SIG-M5 treated with dmso at 0.1 percent for 504 hours (cell line): ENCODE measurements at regions not wholly inside any gene's neighbourhood (a gene's known extent, or its start where the extent isn't known, plus 50 kb on each side); places are given as distances from the start of the nearest gene placed in this dataset.
"Not testable (repeated sequence)": the region's sequence is repeated elsewhere in the genome, so short reads cannot be mapped to it uniquely, and the experiment has no call there.

Experiments
- DNase-seq: peaks from one replicate; lab custom pipeline; 2025; ENCODE audit not compliant: unreplicated experiment; lab: John Stamatoyannopoulos, UW

DNA sequence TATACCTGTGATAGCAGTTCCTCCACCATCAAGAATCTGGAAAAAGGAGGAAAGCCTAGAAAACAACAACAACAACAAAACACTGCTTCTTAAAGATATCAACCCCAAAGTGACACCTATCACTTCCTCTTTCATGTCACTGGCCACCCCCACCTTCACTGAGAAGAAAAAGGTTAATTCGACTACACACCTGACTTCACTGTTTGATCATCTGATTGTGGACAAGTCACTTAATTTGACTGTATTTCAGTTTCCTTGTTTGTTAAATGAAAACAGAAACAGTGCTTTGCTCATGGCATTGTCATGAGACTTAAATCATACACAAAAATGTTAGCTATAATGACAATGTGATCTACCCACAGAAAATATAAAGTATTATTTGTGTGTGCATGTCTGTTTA lies 280.6 kb upstream of the SULF2 start:
- no peak for DNase-seq

DNA sequence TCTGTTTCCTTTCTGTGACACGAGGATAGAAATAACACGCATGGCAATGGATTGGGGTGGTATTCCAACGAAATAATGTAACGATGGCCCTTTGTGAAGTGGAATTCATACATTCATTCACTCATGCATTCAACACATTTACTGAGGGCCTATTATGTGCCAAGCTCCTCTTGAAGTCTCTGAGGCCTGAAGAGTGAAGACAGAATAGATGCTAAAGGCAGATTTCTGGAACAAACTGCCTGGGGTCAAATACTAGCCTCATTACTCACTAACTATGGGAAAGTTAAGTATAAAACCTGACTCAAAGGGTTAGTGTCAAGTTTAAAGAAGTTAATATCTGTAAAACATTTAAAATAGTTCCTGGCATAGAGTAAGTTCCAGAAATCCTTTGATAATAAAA lies 279.6 kb upstream of the SULF2 start:
- DNase-seq, result peak; percentile 72

- no peak for DNase-seq
Measured at GRCh38 chr20:48060841-48061720, 275.8 kb upstream of the SULF2 start.

- DNase-seq, result no peak
Measured at GRCh38 chr20:48058611-48059559, 273.6 kb upstream of the SULF2 start.

- no peak for DNase-seq
Measured at GRCh38 chr20:48057739-48058138, 272.5 kb upstream of the SULF2 start.

GRCh38 chr20:48057251-48057650 lies 272.0 kb upstream of the SULF2 start:
- no peak for DNase-seq

DNA sequence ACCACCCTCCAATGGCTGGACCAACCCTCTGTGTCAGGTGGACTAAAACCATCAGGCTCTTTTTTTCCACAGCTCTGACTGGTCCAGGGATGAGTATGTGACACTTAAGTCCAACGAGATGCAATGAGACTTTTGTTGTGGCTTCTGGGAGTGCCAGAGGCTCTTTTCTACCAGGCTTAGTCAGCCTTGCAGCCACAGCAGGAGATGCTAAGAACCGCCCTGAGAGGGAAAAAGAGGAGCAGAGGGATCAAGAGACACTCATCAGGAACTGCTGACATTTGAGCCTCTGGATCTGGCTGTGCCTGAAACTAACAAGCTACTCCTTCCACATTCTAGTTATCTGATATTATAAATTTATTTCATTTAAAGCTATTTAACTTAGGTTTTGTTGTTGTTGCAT lies 270.9 kb upstream of the SULF2 start:
- no peak for DNase-seq

DNA sequence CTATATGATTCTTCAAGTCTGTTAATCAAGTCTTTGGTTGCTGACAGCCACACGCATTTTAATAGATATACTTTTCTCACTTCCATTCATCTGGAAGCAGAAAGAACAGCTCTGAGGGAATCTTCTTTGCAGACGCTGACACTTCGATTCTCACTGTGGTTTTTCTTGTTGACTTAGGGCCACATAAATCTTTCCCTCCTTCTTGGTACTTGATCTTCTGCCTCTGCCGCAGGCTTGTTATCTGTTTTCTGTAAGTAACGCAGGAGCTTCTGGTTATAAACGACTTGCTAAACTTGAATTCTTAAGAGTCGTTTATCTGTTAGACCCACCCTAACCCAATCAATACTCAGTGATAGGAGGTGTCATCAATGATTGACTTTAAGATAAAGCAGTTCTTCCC lies 268.8 kb upstream of the SULF2 start:
- DNase-seq, result no peak

DNA sequence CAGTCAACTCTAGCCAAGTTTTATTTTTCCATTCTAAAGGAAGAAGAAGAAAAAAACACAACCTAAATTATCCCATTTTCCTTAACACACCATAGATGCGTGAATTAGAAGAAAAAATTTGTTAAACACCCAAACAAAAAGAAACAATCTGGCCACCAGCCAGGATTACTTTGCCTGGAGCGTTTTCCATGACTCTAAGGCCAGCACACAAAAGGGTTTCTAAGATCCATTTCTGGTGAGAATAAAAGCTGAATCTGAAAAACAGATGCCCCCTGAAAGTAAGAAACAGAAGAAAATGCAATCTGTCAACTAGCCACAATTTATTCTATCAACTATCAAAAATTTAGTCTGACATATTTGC lies 267.2 kb upstream of the SULF2 start:
- DNase-seq, result peak; percentile 46

GRCh38 chr20:48051794-48052474 lies 266.7 kb upstream of the SULF2 start:
- DNase-seq, result peak; percentile 85

- DNase-seq, result no peak
Measured at GRCh38 chr20:48049641-48050040, 264.4 kb upstream of the SULF2 start.

DNA sequence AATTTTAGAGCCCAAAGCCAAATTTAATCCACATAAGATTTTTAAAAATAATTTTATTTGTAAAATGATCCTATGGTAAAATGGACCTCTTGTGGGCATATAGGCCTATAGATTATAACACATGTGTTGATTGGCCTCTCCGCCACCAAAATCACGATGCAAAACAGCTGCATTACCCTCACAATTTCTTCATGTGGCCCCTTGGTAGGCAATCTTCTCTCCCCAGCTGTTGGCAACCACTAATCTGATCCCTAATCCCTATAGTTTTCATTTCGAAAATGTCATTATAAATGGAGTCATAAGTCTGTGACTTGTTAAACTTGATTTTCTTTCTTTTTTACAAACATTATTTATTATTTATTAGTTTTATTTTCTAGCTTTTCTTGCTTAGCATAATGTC lies 263.9 kb upstream of the SULF2 start:
- no peak for DNase-seq

GRCh38 chr20:48047447-48047846 lies 262.2 kb upstream of the SULF2 start:
- DNase-seq, result peak; percentile 30

- DNase-seq, result no peak
Measured at GRCh38 chr20:48042628-48043027, 257.3 kb upstream of the SULF2 start.

- no peak for DNase-seq
Measured at GRCh38 chr20:48041078-48041780, 255.9 kb upstream of the SULF2 start.

DNA sequence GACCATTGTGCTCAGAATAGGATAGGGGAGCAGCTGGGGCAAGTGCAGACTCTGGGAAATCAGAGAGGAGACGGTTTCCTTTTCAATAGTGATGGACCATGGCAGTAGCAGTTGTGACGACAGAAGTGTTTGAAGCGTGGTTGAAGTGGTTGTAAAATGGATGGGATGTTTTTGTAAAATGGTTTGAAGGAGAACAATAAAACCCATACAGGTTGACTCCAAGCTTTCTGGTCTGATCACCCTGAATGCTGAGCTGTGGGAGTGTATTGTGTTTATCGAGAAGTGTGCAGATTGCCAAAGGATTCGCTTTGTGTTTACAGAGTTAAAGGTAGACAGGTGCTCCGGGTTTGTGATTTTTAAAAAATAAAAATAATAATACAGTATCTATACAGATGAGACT lies 255.2 kb upstream of the SULF2 start:
- DNase-seq, result no peak

GRCh38 chr20:48040051-48040450 lies 254.8 kb upstream of the SULF2 start:
- DNase-seq, result no peak

- DNase-seq, result no peak
Measured at GRCh38 chr20:48039514-48039913, 254.2 kb upstream of the SULF2 start.

GRCh38 chr20:48038713-48039112 lies 253.4 kb upstream of the SULF2 start:
- DNase-seq, result no peak

GRCh38 chr20:48037798-48038197 lies 252.5 kb upstream of the SULF2 start:
- not testable (repeated sequence) for DNase-seq
